GM12891 (cell line): ENCODE measurements at regions not wholly inside any gene's neighbourhood (a gene's known extent, or its start where the extent isn't known, plus 50 kb on each side); places are given as distances from the start of the nearest gene placed in this dataset.

Source experiments
- DNase-seq: peaks from one replicate; pipeline ENCODE4 v3.0.0; 2011; ENCODE audit warnings: low spot score; ENCODE audit not compliant: insufficient read length
- FAIRE-seq: peaks from 2 replicates; lab custom pipeline; 2011; peaks lifted over from hg19 to GRCh38; lab: Jason Lieb, UNC
- PAX5 ChIP-seq: IDR thresholded peaks from 2 replicates; pipeline ENCODE4 v1.6.1; 2011; ENCODE audit warnings: low read length, moderate library complexity, mild to moderate bottlenecking; ENCODE audit not compliant: insufficient read depth, severe bottlenecking
- POLR2A ChIP-seq: IDR thresholded peaks from 2 replicates; pipeline ENCODE4 v1.6.1; 2011; ENCODE audit warnings: low read depth, low read length, control low read depth
- POLR2AphosphoS5 ChIP-seq: IDR thresholded peaks from 2 replicates; pipeline ENCODE4 v1.6.1; 2011; ENCODE audit warnings: low read depth, low read length, control low read depth
- POU2F2 ChIP-seq: IDR thresholded peaks from 2 replicates; pipeline ENCODE4 v1.6.1; 2011; ENCODE audit warnings: low read depth, mild to moderate bottlenecking, control low read depth, low read length, moderate library complexity
- SPI1 ChIP-seq: IDR thresholded peaks from 2 replicates; pipeline ENCODE4 v1.6.1; 2011; ENCODE audit warnings: low read depth, low read length, control low read depth
- TAF1 ChIP-seq: IDR thresholded peaks from 2 replicates; pipeline ENCODE4 v1.6.1; 2011; ENCODE audit warnings: low read depth, low read length, control low read depth

- TF ChIP-seq POLR2AphosphoS5 (no peak), PAX5 (no peak), SPI1 (no peak), TAF1 (no peak), POU2F2 (no peak), POLR2A (no peak)
- FAIRE-seq (no peak), DNase-seq (no peak)
These were observed 1854.6 kb upstream of the WWC1 start for GRCh38 chr5:166436872-166437271.

- FAIRE-seq, result no peak
- TF ChIP-seq TAF1, result no peak
- DNase-seq, result no peak
These were observed 1805.1 kb upstream of the WWC1 start for GRCh38 chr5:166486348-166486747.

- FAIRE-seq (no peak), DNase-seq (no peak)
- TF ChIP-seq POLR2AphosphoS5, result no peak
- TF ChIP-seq TAF1, result no peak
- TF ChIP-seq SPI1, result no peak
- TF ChIP-seq POLR2A, result no peak
- TF ChIP-seq PAX5, result no peak
- TF ChIP-seq POU2F2, result no peak
These were observed 1802.9 kb upstream of the WWC1 start for GRCh38 chr5:166488560-166488959.

- no peak for FAIRE-seq
- no peak for DNase-seq
- TF ChIP-seq POLR2A (no peak), POLR2AphosphoS5 (no peak), TAF1 (no peak), PAX5 (no peak), POU2F2 (no peak)
These were observed 1798.4 kb upstream of the WWC1 start for GRCh38 chr5:166493040-166493439.

- TF ChIP-seq TAF1 (no peak), POU2F2 (no peak), SPI1 (no peak), POLR2AphosphoS5 (no peak), POLR2A (no peak), PAX5 (no peak)
- DNase-seq (no peak), FAIRE-seq (no peak)
These were observed 1797.8 kb upstream of the WWC1 start for GRCh38 chr5:166493612-166494011.

GRCh38 chr5:166497496-166498104, 1793.8 kb upstream of the WWC1 start:
- FAIRE-seq (no peak), DNase-seq (no peak)
- no peak for TF ChIP-seq POLR2AphosphoS5
- no peak for TF ChIP-seq PAX5
- TF ChIP-seq POLR2A, result no peak
- TF ChIP-seq POU2F2, result no peak

- FAIRE-seq, result no peak
- no peak for TF ChIP-seq POU2F2
- TF ChIP-seq SPI1, result no peak
- no peak for TF ChIP-seq POLR2AphosphoS5
- no peak for TF ChIP-seq TAF1
- TF ChIP-seq POLR2A, result no peak
- TF ChIP-seq PAX5, result no peak
- DNase-seq, result no peak
These were observed 1791.8 kb upstream of the WWC1 start for GRCh38 chr5:166499447-166500240.

GRCh38 chr5:166503506-166503905, 1787.9 kb upstream of the WWC1 start:
- DNase-seq, result no peak
- TF ChIP-seq POLR2A, result no peak
- no peak for TF ChIP-seq PAX5
- TF ChIP-seq POLR2AphosphoS5, result no peak
- TF ChIP-seq SPI1, result no peak
- TF ChIP-seq TAF1, result no peak
- TF ChIP-seq POU2F2, result no peak
- FAIRE-seq, result no peak

- FAIRE-seq (no peak), DNase-seq (no peak)
- TF ChIP-seq POLR2AphosphoS5 (no peak), PAX5 (no peak), TAF1 (no peak), POU2F2 (no peak), SPI1 (no peak), POLR2A (no peak)
These were observed 1786.4 kb upstream of the WWC1 start for GRCh38 chr5:166505067-166505466.

GRCh38 chr5:166505544-166505943, 1785.9 kb upstream of the WWC1 start:
- FAIRE-seq (no peak), DNase-seq (no peak)
- no peak for TF ChIP-seq TAF1
- no peak for TF ChIP-seq POLR2A
- no peak for TF ChIP-seq SPI1
- TF ChIP-seq POLR2AphosphoS5, result no peak
- no peak for TF ChIP-seq POU2F2
- no peak for TF ChIP-seq PAX5
